ENCODE measurements at regions not wholly inside any gene's neighbourhood (a gene's known extent, or its start where the extent isn't known, plus 50 kb on each side); places are given as distances from the start of the nearest gene placed in this dataset.

- TF ChIP-seq CTCF (conservative IDR thresholded peaks at IDR 0.05; ENCODE audit: low read length) (no peak), EZH2phosphoT487 (IDR thresholded peaks at IDR 0.05; ENCODE audit: borderline replicate concordance) (no peak)
Measured at GRCh38 chr11:109317726-109318125, 104.3 kb upstream of the C11orf87 start.
